ENCODE measurements at regions not wholly inside any gene's neighbourhood (a gene's known extent, or its start where the extent isn't known, plus 50 kb on each side); places are given as distances from the start of the nearest gene placed in this dataset.
A peak's percentile ranks its signal among the peaks of the same experiment; 100 is the strongest.
"Not testable (repeated sequence)": the region's sequence is repeated elsewhere in the genome, so short reads cannot be mapped to it uniquely, and the experiment has no call there.

- DNase-seq = no peak
Observed at GRCh38 chr11:38582151-38582550, 1984.1 kb upstream of the RAG2 start.

GRCh38 chr11:38577769-38578168 is 1979.7 kb upstream of the RAG2 start:
- no peak for DNase-seq

- DNase-seq = no peak
Observed at GRCh38 chr11:38562562-38562961, 1964.5 kb upstream of the RAG2 start.

GRCh38 chr11:38553148-38553547 is 1955.1 kb upstream of the RAG2 start:
- DNase-seq = peak; percentile 23 to 38

GRCh38 chr11:38547462-38547861 is 1949.4 kb upstream of the RAG2 start:
- no peak for DNase-seq

GRCh38 chr11:38543986-38544385 is 1946.0 kb upstream of the RAG2 start:
- no peak for DNase-seq

- DNase-seq = no peak
Observed at GRCh38 chr11:38543311-38543710, 1945.3 kb upstream of the RAG2 start.

GRCh38 chr11:38538866-38539680 is 1941.0 kb upstream of the RAG2 start:
- DNase-seq = no peak

- no peak for DNase-seq
Observed at GRCh38 chr11:38530226-38530625, 1932.2 kb upstream of the RAG2 start.

- no peak for DNase-seq
Observed at GRCh38 chr11:38524945-38525344, 1926.9 kb upstream of the RAG2 start.

- DNase-seq = no peak
Observed at GRCh38 chr11:38517991-38518390, 1920.0 kb upstream of the RAG2 start.

- DNase-seq = not testable (repeated sequence)
Observed at GRCh38 chr11:38512830-38513229, 1914.8 kb upstream of the RAG2 start.

- no peak for DNase-seq
Observed at GRCh38 chr11:38510041-38510440, 1912.0 kb upstream of the RAG2 start.

GRCh38 chr11:38503876-38504275 is 1905.8 kb upstream of the RAG2 start:
- DNase-seq = no peak

- no peak for DNase-seq
Observed at GRCh38 chr11:38498721-38499120, 1900.7 kb upstream of the RAG2 start.

- no peak for DNase-seq
Observed at GRCh38 chr11:38491986-38492385, 1894.0 kb upstream of the RAG2 start.

GRCh38 chr11:38481391-38481790 is 1883.4 kb upstream of the RAG2 start:
- DNase-seq = no peak

GRCh38 chr11:38476808-38477575 is 1879.0 kb upstream of the RAG2 start:
- DNase-seq = no peak

GRCh38 chr11:38461751-38462150 is 1863.7 kb upstream of the RAG2 start:
- DNase-seq = no peak

- DNase-seq = peak; percentile 72 to 78
Observed at GRCh38 chr11:38460896-38461295, 1862.9 kb upstream of the RAG2 start.

- DNase-seq = no peak
Observed at GRCh38 chr11:38460429-38460828, 1862.4 kb upstream of the RAG2 start.

- DNase-seq = no peak
Observed at GRCh38 chr11:38456371-38456770, 1858.3 kb upstream of the RAG2 start.

GRCh38 chr11:38448284-38448683 is 1850.2 kb upstream of the RAG2 start:
- no peak for DNase-seq
